SK-N-SH treated with all-trans-retinoic acid at 6 μM for 48 hours (cell line): ENCODE measurements at regions not wholly inside any gene's neighbourhood (a gene's known extent, or its start where the extent isn't known, plus 50 kb on each side); places are given as distances from the start of the nearest gene placed in this dataset.

Source experiments
- BACH2 ChIP-seq: fragments of 250-450 bp; sonication (Bioruptor Pico); IDR thresholded peaks from 2 replicates; pipeline ENCODE4 v1.9.0; 2021; ENCODE audit warnings: mild to moderate bottlenecking, borderline replicate concordance
- ESRRG ChIP-seq: fragments of 250-450 bp; sonication (Bioruptor Pico); IDR thresholded peaks from 2 replicates; pipeline ENCODE4 v1.6.1; 2021; ENCODE audit warnings: mild to moderate bottlenecking
- OSR1 ChIP-seq: fragments of 250-450 bp; sonication (Bioruptor Pico); IDR thresholded peaks from 2 replicates; pipeline ENCODE4 v1.8.0; 2022; ENCODE audit warnings: moderate library complexity, mild to moderate bottlenecking, inconsistent platforms
- PATZ1 ChIP-seq: fragments of 250-450 bp; sonication (Bioruptor Pico); IDR thresholded peaks from 2 replicates; pipeline ENCODE4 v1.8.0; 2020; ENCODE audit warnings: mild to moderate bottlenecking, moderate library complexity, borderline replicate concordance
- POU6F1 ChIP-seq: fragments of 250-450 bp; sonication (Bioruptor Pico); IDR thresholded peaks from 2 replicates; pipeline ENCODE4 v1.8.0; 2021; ENCODE audit warnings: low read depth, mild to moderate bottlenecking, moderate library complexity, borderline replicate concordance
- PPARA ChIP-seq: fragments of 250-450 bp; sonication (Bioruptor Pico); IDR thresholded peaks from 2 replicates; pipeline ENCODE4 v1.5.0; 2020; ENCODE audit warnings: mild to moderate bottlenecking, borderline replicate concordance
- ZFP30 ChIP-seq: fragments of 450-650 bp; formaldehyde crosslinking; IDR thresholded peaks from 2 replicates; pipeline ENCODE4 v1.5.0; 2022; ENCODE audit warnings: mild to moderate bottlenecking, moderate library complexity

- TF ChIP-seq PATZ1: no peak
- TF ChIP-seq OSR1 (CRISPR knock-in tag): no peak
- no peak for TF ChIP-seq ESRRG (CRISPR knock-in tag)
- no peak for TF ChIP-seq POU6F1
- TF ChIP-seq BACH2: no peak
- TF ChIP-seq PPARA: no peak
- no peak for TF ChIP-seq ZFP30 (CRISPR knock-in tag)
Measured at GRCh38 chr7:52959878-52960660, 75.4 kb upstream of the POM121L12 start.
